MM.1S (cell line): ENCODE measurements at regions not wholly inside any gene's neighbourhood (a gene's known extent, or its start where the extent isn't known, plus 50 kb on each side); places are given as distances from the start of the nearest gene placed in this dataset.

Experiments used
- DNase-seq: peaks from one replicate; pipeline ENCODE4 v3.0.0-alpha.2; 2015
- H2AFZ ChIP-seq: fragments of 300-600 bp; sonication (generic); 2 replicates; pipeline ENCODE4 v1.6.0; 2016; ENCODE audit warnings: antibody characterized with exemption, low read length
- H3F3A ChIP-seq: fragments of 300-600 bp; sonication (generic); 2 replicates; pipeline ENCODE4 v1.6.1; 2016; ENCODE audit warnings: mild to moderate bottlenecking, antibody characterized with exemption, low read length, moderate library complexity, mixed read lengths; ENCODE audit not compliant: insufficient read depth
- H3K27ac ChIP-seq: fragments of 300-600 bp; sonication (generic); 2 replicates; pipeline ENCODE4 v1.5.1; 2016; ENCODE audit warnings: mild to moderate bottlenecking, low read length
- H3K27me3 ChIP-seq: fragments of 300-600 bp; sonication (generic); replicated peaks from 2 replicates; pipeline ENCODE4 v1.6.0; 2016; ENCODE audit warnings: low read length; ENCODE audit not compliant: insufficient read depth
- H3K36me3 ChIP-seq: fragments of 300-600 bp; sonication (generic); replicated peaks from 2 replicates; pipeline ENCODE4 v1.6.1; 2016; ENCODE audit warnings: mild to moderate bottlenecking, low read length, mixed read lengths; ENCODE audit not compliant: insufficient read depth
- H3K4me1 ChIP-seq: fragments of 300-600 bp; sonication (generic); 2 replicates; pipeline ENCODE4 v1.6.1; 2016; ENCODE audit warnings: low read length, mixed read lengths
- H3K4me2 ChIP-seq: fragments of 300-600 bp; sonication (generic); 2 replicates; pipeline ENCODE4 v1.6.0; 2016; ENCODE audit warnings: low read depth, low read length
- H3K4me3 ChIP-seq: fragments of 300-600 bp; sonication (generic); 2 replicates; pipeline ENCODE4 v1.5.1; 2016; ENCODE audit warnings: low read length, mixed read lengths
- H3K79me2 ChIP-seq: fragments of 300-600 bp; sonication (generic); 2 replicates; pipeline ENCODE4 v1.6.1; 2016; ENCODE audit warnings: mixed run types, low read length, mixed read lengths
- H3K9ac ChIP-seq: fragments of 300-600 bp; sonication (generic); 2 replicates; pipeline ENCODE4 v1.6.1; 2016; ENCODE audit warnings: low read length, mixed read lengths
- H3K9me2 ChIP-seq: fragments of 300-600 bp; sonication (generic); replicated peaks from 2 replicates; pipeline ENCODE4 v1.6.1; 2016; ENCODE audit warnings: mild to moderate bottlenecking, low read length, mixed read lengths; ENCODE audit not compliant: insufficient read depth
- H3K9me3 ChIP-seq: fragments of 300-600 bp; sonication (generic); replicated peaks from 2 replicates; pipeline ENCODE4 v1.6.1; 2016; ENCODE audit warnings: mild to moderate bottlenecking, low read length, mixed read lengths; ENCODE audit not compliant: insufficient read depth
- H4K20me1 ChIP-seq: fragments of 300-600 bp; sonication (generic); 2 replicates; pipeline ENCODE4 v1.6.1; 2016; ENCODE audit warnings: mild to moderate bottlenecking, low read length, moderate library complexity, mixed read lengths; ENCODE audit not compliant: insufficient read depth
- EZH2 ChIP-seq: fragments of 300-600 bp; sonication (generic); optimal IDR thresholded peaks from 2 replicates; pipeline ENCODE3; 2017; ENCODE audit warnings: low read depth, mild to moderate bottlenecking, antibody characterized with exemption, low read length, mixed read lengths
- EZH2phosphoT487 ChIP-seq: fragments of 300-600 bp; sonication (generic); IDR thresholded peaks from 2 replicates; pipeline ENCODE4 v1.6.1; 2018; ENCODE audit warnings: antibody characterized with exemption, low read length
- TF ChIP-seq, protein P1 (sequence below): fragments of 300-600 bp; sonication (generic); IDR thresholded peaks from 2 replicates; pipeline ENCODE4 v1.5.1; 2016; ENCODE audit warnings: antibody characterized with exemption, low read length, mixed read lengths

DNA sequence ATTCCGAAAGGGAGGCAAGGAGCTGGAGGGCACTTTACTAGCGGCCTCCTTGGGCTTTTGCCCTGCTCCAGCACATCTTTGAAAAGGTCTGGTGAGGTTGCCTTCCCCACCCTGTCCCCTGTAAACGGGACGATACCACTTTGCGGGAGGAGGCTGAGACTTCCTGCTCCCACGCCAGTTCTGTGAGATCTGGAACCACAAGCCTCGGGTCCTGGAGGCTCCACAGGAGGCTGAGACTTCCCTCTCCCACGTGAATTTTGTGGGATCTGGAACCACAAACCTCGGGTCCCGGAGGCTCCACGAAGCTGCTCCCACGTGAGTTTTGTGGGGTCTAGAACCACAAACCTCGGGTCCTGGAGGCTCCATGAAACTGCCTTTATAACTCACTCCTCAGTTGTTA, 209.3 kb downstream of the DLL1 start:
- H3K4me1 ChIP-seq: no peaks in the 10 kb centered on the region
- H3F3A ChIP-seq: no peaks in the 10 kb centered on the region
- no peaks in the 10 kb centered on the region for H3K9me2 ChIP-seq
- no peak overlapping the region for H3K9ac ChIP-seq
- H4K20me1 ChIP-seq: no peaks in the 10 kb centered on the region
- no peak overlapping the region for H3K27ac ChIP-seq
- no peak overlapping the region for H3K4me3 ChIP-seq
- DNase-seq: no peak
- H3K27me3 ChIP-seq: no peaks in the 10 kb centered on the region
- no peaks in the 10 kb centered on the region for H3K9me3 ChIP-seq
- no peak overlapping the region for H3K4me2 ChIP-seq
- H2AFZ ChIP-seq: no peak overlapping the region
- no peaks in the 10 kb centered on the region for H3K36me3 ChIP-seq
- H3K79me2 ChIP-seq: no peaks in the 10 kb centered on the region
- TF ChIP-seq EZH2phosphoT487 (no peak), EZH2 (no peak)
- TF ChIP-seq, protein P1, sequence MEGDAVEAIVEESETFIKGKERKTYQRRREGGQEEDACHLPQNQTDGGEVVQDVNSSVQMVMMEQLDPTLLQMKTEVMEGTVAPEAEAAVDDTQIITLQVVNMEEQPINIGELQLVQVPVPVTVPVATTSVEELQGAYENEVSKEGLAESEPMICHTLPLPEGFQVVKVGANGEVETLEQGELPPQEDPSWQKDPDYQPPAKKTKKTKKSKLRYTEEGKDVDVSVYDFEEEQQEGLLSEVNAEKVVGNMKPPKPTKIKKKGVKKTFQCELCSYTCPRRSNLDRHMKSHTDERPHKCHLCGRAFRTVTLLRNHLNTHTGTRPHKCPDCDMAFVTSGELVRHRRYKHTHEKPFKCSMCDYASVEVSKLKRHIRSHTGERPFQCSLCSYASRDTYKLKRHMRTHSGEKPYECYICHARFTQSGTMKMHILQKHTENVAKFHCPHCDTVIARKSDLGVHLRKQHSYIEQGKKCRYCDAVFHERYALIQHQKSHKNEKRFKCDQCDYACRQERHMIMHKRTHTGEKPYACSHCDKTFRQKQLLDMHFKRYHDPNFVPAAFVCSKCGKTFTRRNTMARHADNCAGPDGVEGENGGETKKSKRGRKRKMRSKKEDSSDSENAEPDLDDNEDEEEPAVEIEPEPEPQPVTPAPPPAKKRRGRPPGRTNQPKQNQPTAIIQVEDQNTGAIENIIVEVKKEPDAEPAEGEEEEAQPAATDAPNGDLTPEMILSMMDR: no peak

DNA sequence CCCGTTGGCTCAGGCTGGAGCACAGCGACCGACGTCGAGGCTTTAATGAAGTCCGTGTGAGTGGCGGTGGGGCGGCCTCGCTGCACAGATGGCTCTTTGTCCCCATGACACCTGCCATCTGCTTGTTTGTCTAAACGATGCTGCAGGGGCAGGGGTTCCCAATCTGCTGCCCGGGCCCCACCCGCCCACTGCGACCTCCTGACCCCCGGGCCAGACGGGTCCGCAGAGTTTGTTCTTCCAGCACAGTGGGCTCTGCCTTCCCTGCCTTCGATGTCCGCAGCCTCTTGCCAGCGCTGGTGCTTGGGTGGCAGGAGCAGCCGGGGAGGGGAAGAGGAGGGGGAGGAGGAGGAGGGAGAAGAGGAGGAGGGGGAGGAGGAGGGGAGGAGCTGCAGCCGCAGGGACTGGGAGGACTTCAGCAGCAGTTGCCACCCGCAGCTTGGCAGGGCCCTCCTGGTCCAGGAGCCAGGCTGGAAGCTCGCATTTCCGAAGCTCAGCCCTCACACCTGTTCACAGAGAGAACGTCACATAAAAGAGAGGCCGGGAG, 210.0 kb downstream of the DLL1 start:
- no peaks in the 10 kb centered on the region for H4K20me1 ChIP-seq
- H3K4me3 ChIP-seq: no peak overlapping the region
- no peaks in the 10 kb centered on the region for H3K79me2 ChIP-seq
- H3K27ac ChIP-seq: no peak overlapping the region
- no peaks in the 10 kb centered on the region for H3K27me3 ChIP-seq
- no peak overlapping the region for H3K9ac ChIP-seq
- no peaks in the 10 kb centered on the region for H3K36me3 ChIP-seq
- H3F3A ChIP-seq: no peaks in the 10 kb centered on the region
- H3K4me1 ChIP-seq: no peaks in the 10 kb centered on the region
- no peak for DNase-seq
- TF ChIP-seq EZH2 (no peak), EZH2phosphoT487 (no peak)
- TF ChIP-seq, protein P1: no peak
- no peak overlapping the region for H3K4me2 ChIP-seq
- no peak overlapping the region for H2AFZ ChIP-seq
- no peaks in the 10 kb centered on the region for H3K9me3 ChIP-seq
- no peaks in the 10 kb centered on the region for H3K9me2 ChIP-seq

DNA sequence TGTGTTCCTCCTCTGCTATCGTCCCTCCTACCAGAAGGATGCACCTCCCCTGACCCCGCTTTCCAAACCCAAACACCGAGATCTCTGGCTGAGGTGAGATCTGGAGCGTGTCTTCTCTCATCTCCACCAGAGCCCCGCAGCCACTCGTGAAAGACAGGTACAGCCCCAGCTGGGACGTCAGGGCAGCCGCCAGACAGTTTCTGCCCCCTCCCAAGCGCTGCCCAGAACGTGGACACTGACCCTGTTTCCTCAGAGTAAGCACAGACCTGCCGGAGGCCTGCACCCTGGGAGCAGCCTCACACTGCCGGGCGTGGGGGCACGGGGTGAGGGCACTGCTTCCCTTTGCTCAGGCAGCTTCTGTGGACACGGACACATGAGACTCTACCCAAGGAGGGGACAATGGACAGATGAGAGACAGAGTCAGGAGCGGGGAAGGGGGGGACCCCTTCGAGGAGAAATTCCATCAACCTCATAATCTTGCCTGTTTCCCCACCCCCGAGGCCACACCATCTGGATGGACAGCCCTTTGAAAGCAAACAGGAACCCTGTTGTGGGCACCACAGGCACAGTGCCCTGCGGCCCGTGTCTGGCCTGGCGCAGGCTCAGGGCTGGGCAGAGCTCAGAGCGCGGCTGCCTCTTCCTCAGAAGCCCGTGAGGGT, 210.6 kb downstream of the DLL1 start:
- Histone ChIP-seq H3K27me3 (no peaks in the 10 kb centered on the region), H4K20me1 (no peaks in the 10 kb centered on the region), H3K9me2 (no peaks in the 10 kb centered on the region), H3K4me3 (no peak overlapping the region), H2AFZ (no peak overlapping the region), H3K4me1 (no peaks in the 10 kb centered on the region), H3K79me2 (no peaks in the 10 kb centered on the region), H3K27ac (no peak overlapping the region), H3F3A (no peaks in the 10 kb centered on the region), H3K36me3 (no peaks in the 10 kb centered on the region), H3K4me2 (no peak overlapping the region), H3K9ac (no peak overlapping the region), H3K9me3 (no peaks in the 10 kb centered on the region)
- TF ChIP-seq, protein P1: no peak
- TF ChIP-seq EZH2phosphoT487 (no peak), EZH2 (no peak)
- DNase-seq: no peak
